DND-41 (cell line): ENCODE measurements at regions not wholly inside any gene's neighbourhood (a gene's known extent, or its start where the extent isn't known, plus 50 kb on each side); places are given as distances from the start of the nearest gene placed in this dataset.

ENCODE experiments used
- CTCF ChIP-seq: IDR thresholded peaks from 2 replicates; pipeline ENCODE4 v1.5.1; 2012; ENCODE audit warnings: borderline replicate concordance, low read length, moderate library complexity, mild to moderate bottlenecking; ENCODE audit not compliant: poor library complexity, severe bottlenecking; ENCODE audit errors: extremely low read depth
- EZH2 ChIP-seq: IDR thresholded peaks from 3 replicates; pipeline ENCODE4 v1.6.1; 2012; ENCODE audit warnings: borderline replicate concordance, low read depth, mild to moderate bottlenecking, moderate library complexity, low read length, inconsistent platforms; ENCODE audit not compliant: severe bottlenecking

- TF ChIP-seq CTCF (no peak), EZH2 (no peak)
These were observed 579.4 kb upstream of the PRR20A start for GRCh38 chr13:56561327-56561726.
